Osteocyte (in vitro differentiated cells): ENCODE measurements at regions not wholly inside any gene's neighbourhood (a gene's known extent, or its start where the extent isn't known, plus 50 kb on each side); places are given as distances from the start of the nearest gene placed in this dataset.

Experiments
- DNase-seq: peaks from one replicate; pipeline ENCODE4 v3.0.0; 2021; ENCODE audit warnings: mixed read lengths; ENCODE audit not compliant: unreplicated experiment; ENCODE audit errors: extremely low spot score
- H3K27ac Mint-ChIP-seq: one replicate; pipeline ENCODE4 v1.8.0; 2021; ENCODE audit warnings: mild to moderate bottlenecking, mixed read lengths; ENCODE audit not compliant: unreplicated experiment
- H3K27me3 Mint-ChIP-seq: one replicate; pipeline ENCODE4 v1.8.0; 2021; ENCODE audit warnings: mixed read lengths; ENCODE audit not compliant: unreplicated experiment
- H3K36me3 Mint-ChIP-seq: one replicate; pipeline ENCODE4 v1.8.0; 2021; ENCODE audit warnings: mixed read lengths; ENCODE audit not compliant: unreplicated experiment
- H3K4me1 Mint-ChIP-seq: one replicate; pipeline ENCODE4 v1.8.0; 2021; ENCODE audit warnings: mixed read lengths; ENCODE audit not compliant: unreplicated experiment
- H3K4me3 Mint-ChIP-seq: one replicate; pipeline ENCODE4 v1.8.0; 2021; ENCODE audit warnings: mild to moderate bottlenecking, moderate library complexity, mixed read lengths; ENCODE audit not compliant: unreplicated experiment
- H3K9me3 Mint-ChIP-seq: one replicate; pipeline ENCODE4 v1.8.0; 2021; ENCODE audit warnings: mixed read lengths; ENCODE audit not compliant: unreplicated experiment
- TF ChIP-seq, protein P1 (sequence below): fragments of 200-600 bp; sonication (generic); IDR thresholded peaks from 2 replicates; pipeline ENCODE4 v1.5.0; 2021; ENCODE audit warnings: antibody characterized with exemption, mild to moderate bottlenecking, moderate library complexity

DNA sequence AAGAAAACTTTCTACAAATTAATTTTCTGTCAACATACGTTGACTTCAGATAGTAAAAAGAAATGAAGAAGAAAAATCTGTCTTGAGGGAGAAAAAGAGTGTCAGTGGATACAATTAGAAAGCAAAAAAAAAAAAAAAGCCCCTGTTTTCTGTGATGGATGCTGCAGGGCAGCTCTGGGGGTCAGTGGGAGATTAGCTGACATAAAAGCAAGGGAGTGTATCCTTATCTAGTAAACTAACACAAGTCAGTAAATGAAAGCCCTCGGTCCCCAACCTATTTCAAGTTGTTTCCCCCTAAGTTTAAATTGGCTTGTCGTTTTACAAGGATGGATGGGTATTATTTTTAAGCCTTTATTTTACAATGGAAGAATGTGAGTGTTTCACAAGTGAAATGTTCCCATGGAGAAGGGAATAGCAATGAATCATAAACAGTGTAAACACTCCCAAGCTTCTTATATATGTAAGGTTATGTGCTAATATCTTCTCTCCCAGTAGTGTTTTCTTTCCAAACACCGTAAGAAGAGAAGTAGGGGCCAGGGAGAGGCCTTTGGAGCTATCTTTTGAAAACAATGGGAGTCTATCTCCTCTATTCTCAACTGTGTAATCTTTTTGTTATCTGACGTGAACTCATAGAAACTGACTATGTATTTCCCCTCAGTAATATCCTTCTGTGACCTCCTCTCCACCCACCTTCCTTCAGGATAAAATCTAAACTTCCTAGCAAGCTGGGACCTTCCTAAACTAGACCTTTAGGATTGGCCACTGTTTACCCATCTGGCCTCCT lies 347.7 kb downstream of the FBXO8 start:
- no peak overlapping the region for H3K4me3 Mint-ChIP-seq
- DNase-seq = no peak
- no peaks in the 10 kb centered on the region for H3K4me1 Mint-ChIP-seq
- no peaks in the 10 kb centered on the region for H3K9me3 Mint-ChIP-seq
- TF ChIP-seq, protein P1, sequence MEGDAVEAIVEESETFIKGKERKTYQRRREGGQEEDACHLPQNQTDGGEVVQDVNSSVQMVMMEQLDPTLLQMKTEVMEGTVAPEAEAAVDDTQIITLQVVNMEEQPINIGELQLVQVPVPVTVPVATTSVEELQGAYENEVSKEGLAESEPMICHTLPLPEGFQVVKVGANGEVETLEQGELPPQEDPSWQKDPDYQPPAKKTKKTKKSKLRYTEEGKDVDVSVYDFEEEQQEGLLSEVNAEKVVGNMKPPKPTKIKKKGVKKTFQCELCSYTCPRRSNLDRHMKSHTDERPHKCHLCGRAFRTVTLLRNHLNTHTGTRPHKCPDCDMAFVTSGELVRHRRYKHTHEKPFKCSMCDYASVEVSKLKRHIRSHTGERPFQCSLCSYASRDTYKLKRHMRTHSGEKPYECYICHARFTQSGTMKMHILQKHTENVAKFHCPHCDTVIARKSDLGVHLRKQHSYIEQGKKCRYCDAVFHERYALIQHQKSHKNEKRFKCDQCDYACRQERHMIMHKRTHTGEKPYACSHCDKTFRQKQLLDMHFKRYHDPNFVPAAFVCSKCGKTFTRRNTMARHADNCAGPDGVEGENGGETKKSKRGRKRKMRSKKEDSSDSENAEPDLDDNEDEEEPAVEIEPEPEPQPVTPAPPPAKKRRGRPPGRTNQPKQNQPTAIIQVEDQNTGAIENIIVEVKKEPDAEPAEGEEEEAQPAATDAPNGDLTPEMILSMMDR = no peak
- no peaks in the 10 kb centered on the region for H3K36me3 Mint-ChIP-seq
- H3K27me3 Mint-ChIP-seq = peaks cover 4% of the 10 kb centered on the region
- no peak overlapping the region for H3K27ac Mint-ChIP-seq

DNA sequence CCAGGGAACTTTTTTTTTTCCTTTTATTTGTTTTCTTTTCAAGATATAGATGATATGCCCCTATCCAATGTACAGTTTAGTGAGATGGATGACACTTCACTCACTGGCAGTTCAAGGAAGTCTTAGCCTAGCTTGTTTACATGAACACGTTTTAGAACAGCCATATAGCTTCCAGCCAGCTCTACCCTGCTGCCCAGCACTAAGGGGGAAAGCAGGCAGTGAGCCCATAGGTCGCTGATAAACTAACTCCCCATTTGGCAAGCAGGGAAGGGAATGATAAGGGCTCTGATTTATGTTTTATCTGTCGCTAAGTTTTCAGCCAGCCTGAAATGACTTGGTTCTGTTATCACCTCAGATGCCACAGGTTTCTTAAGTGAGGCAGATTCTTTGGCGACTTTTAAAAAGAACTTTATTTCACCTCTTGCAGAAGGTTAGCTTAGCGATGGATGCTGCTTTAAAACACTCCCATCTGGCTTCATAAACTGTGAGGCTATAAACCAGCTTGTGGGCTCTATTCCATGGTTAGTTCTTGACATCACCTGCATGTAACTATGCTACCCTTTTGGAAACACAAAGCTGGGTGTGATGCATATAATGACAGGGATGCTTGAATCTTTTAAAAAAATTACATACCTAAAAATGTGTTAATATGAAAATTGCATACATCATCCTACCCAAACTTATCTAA lies 348.4 kb downstream of the FBXO8 start:
- no peaks in the 10 kb centered on the region for H3K36me3 Mint-ChIP-seq
- no peaks in the 10 kb centered on the region for H3K9me3 Mint-ChIP-seq
- DNase-seq = no peak
- no peak overlapping the region for H3K27ac Mint-ChIP-seq
- no peaks in the 10 kb centered on the region for H3K4me1 Mint-ChIP-seq
- TF ChIP-seq, protein P1 = no peak
- peaks cover 4% of the 10 kb centered on the region for H3K27me3 Mint-ChIP-seq
- H3K4me3 Mint-ChIP-seq = no peak overlapping the region

DNA sequence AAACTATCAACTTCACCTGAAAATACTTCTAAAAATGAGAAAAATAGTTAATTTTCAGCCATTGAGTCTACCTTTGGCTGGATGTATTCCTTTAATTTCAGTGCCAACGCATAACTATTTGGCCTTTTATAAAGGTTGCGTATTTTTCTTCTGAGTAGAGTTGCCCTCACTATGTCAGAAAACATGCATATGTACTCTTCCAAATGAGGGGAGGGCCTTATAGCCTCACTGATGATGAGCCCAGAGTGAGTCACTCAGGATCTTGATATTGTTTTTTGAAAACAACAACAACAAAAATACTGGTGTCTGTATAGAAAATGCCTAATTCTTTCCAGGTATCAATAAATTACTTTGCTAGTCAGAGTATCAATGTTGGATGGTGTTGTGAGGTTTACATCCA lies 349.3 kb downstream of the FBXO8 start:
- no peaks in the 10 kb centered on the region for H3K36me3 Mint-ChIP-seq
- no peak overlapping the region for H3K4me3 Mint-ChIP-seq
- peaks cover 4% of the 10 kb centered on the region for H3K27me3 Mint-ChIP-seq
- no peaks in the 10 kb centered on the region for H3K9me3 Mint-ChIP-seq
- H3K4me1 Mint-ChIP-seq = no peaks in the 10 kb centered on the region
- H3K27ac Mint-ChIP-seq = no peak overlapping the region
- DNase-seq = no peak
- TF ChIP-seq, protein P1 = no peak

DNA sequence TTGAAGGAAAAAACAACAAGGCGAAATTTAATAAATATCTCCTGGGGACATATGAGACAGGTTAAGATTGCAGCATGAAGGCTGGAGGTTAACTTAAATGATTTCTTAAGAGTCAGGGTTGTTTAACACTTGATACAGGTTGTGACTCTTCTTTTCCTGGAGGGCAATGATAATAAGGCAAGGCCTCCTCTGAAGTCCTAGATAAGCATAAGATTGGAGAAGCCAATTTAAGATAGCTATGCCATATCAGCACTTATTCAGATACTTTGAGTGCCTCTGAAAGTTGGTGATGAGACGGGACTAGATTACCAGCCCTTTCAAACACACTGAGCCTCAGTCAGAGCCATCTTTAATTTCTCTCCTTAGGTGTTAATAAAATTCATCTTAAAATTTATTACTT lies 350.8 kb downstream of the FBXO8 start:
- DNase-seq = no peak
- Mint-ChIP-seq H3K27ac (no peak overlapping the region), H3K36me3 (no peaks in the 10 kb centered on the region), H3K4me1 (no peaks in the 10 kb centered on the region), H3K27me3 (peaks cover 4% of the 10 kb centered on the region), H3K4me3 (no peak overlapping the region), H3K9me3 (no peaks in the 10 kb centered on the region)
- TF ChIP-seq, protein P1 = no peak

DNA sequence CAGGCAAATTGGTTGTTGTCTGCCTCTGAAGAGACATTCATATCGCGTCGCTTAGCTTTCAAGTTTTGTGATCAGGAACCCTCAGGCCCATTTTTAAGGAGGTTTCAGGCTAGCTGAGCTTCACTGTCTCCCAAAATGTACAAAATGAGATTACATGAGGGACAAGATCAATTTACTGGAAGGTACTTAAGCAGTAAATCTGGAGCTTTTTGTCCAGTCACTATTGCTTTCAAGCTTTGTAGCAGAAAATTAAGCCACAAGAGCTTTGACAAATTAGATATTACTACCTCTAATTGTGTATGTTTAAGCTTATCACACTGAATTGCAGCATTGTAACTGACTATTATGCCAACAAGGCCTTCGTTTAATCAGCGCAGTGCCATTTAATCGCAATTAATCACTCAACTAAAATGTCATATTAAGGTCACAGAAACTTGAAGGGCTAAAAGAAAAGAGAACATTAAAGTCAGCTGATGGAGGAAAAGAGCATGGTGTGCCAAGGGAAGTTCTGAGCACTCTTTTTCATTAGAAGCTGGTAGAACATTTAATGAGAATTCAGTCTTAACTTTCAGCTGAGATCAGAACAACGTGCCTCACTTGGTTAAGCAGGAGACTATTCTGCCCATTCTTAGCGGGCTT lies 353.0 kb downstream of the FBXO8 start:
- Mint-ChIP-seq H3K27ac (no peak overlapping the region), H3K4me1 (no peaks in the 10 kb centered on the region), H3K4me3 (no peak overlapping the region), H3K27me3 (no peaks in the 10 kb centered on the region), H3K9me3 (no peaks in the 10 kb centered on the region), H3K36me3 (no peaks in the 10 kb centered on the region)
- DNase-seq = no peak
- TF ChIP-seq, protein P1 = no peak
